ENCODE measurements at regions not wholly inside any gene's neighbourhood (a gene's known extent, or its start where the extent isn't known, plus 50 kb on each side); places are given as distances from the start of the nearest gene placed in this dataset.
"Not testable (repeated sequence)": the region's sequence is repeated elsewhere in the genome, so short reads cannot be mapped to it uniquely, and the experiment has no call there.

DNA sequence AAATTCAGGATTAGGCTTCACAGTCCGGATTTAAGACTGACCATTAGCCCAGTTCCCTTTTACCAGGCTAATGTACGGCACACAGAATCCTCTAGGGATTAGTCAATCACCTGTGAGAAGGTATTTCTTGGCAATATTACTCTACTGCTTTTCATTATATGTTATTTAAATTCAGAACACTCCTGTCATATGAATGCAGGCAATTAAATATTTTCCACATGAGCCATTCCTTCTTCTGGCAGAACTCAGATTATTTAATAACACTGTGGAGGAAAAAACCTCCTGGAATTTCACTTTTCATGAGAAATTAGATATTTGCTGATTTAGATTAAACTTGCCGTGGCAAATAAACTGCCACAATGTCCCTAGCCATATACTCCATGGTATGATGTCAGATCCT, 1357.5 kb upstream of the C9orf72 start:
- in situ Hi-C loops (cut with MboI; ENCODE audit: low sequenced_read_pairs): no loop called here

DNA sequence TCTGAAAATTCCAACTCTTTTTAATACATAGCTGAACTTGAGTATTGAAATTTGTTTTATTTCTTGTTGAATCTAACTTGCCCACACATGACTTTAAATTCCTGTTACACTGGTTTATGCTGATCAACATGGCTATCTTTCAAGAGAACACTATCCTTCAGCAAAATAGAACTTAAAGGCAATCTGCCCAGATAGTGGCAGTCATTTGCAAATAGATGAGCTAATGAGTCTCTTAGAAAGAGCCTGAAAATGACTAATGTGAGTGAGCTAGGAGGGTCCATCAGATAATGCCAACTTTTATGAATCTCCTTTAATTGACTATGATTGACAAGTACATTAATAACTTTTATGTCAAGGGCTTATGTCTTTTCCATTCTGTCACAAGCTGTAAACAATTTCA, 1360.8 kb upstream of the C9orf72 start:
- in situ Hi-C loops (cut with MboI; ENCODE audit: low sequenced_read_pairs): no loop called here

DNA sequence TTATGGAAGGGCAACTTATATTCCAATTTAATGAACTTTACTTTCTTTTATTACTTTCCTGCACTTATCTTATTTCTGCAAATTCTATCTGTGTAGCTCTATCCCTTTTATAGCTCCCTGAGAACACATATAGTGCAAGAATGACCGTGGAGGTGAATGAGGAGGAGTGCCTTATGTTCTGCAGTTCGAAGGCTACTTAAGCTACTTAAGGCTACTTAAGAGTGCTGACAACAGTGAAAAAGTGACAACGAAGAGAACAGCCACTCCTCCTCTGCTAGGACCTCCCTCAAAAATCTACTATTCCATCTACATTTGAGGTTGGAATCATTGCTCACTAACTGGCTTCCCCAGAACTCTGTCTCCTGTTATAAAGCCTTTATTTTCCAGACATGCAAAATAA, 1365.7 kb upstream of the C9orf72 start:
- in situ Hi-C loops (cut with MboI; ENCODE audit: low sequenced_read_pairs): no loop called here

DNA sequence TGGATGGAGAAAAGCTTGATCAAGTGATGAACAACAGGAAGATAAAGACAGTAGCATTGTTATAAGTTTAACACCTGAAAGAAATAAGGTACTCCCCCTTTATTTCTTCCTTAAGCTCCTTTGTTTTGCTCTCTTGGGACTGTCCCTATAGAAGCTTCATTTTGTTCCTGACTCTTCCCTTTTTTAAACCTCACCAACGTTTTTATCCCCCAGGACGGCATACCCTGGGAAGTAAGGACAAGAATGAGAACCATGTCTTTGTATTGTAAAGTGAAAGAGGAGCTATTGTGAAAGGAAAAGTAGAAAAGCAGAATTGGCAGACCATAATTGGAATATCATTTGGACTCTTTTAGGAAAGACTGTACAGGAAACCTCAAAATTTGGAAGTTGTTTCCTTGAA, 1368.6 kb upstream of the C9orf72 start:
- in situ Hi-C loops (cut with MboI; ENCODE audit: low sequenced_read_pairs): no loop called here

DNA sequence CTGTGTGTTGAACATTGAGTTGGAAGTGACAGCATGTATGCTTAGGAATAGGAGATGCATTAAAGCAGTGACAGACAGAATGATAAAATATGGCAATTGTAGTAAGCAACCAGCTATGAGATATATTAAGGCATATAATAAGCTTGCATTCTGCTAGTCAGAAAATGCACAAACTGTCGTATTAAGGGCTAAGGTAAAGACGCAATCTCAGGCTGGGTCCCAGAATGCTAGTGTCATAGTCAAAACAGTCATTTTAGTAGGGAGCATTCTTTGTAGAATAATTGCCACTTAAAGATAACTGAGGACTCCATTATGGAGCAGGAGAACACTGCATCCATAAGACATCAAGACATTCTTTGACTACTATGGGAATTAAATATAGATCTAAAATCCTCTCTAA, 1369.7 kb upstream of the C9orf72 start:
- in situ Hi-C loops (cut with MboI; ENCODE audit: low sequenced_read_pairs): no loop called here

DNA sequence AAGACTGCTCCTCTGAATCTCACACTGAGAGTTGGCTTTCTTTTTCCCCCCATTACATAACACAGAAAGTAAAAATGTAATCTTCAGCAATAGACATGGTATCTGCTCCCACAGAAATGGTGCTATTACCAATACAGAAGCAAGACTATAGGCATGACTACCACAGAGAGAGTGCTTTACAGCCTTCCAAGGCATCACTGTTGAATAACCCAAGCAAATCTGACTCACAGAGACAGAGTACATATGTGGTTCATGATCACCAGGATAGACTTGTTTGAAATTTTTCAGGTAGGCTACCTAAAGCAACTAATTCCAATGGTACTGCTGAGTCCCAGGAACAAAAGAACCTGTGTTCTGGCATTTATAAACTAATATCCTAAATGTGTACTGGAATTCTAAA, 1373.4 kb upstream of the C9orf72 start:
- in situ Hi-C loops (cut with MboI; ENCODE audit: low sequenced_read_pairs): no loop called here

DNA sequence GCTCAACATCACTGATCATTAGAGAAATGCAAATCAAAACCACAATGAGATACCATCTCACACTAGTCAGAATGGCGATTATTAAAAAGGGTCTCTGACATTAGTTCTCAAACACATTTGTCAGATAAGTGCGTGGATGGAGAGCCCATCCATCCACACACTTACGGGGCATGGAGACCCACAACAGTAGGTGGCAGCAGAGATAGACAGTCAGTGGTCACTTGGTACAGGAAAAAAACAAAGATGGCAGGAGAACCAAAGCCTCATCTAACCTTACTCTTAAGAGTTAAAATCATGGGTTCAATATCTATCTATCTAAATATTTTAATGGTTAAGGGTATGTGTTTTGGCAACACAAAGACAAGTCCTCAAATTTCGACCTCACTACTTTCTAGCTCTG, 1378.7 kb upstream of the C9orf72 start:
- in situ Hi-C loops (cut with MboI; ENCODE audit: low sequenced_read_pairs): no loop called here

DNA sequence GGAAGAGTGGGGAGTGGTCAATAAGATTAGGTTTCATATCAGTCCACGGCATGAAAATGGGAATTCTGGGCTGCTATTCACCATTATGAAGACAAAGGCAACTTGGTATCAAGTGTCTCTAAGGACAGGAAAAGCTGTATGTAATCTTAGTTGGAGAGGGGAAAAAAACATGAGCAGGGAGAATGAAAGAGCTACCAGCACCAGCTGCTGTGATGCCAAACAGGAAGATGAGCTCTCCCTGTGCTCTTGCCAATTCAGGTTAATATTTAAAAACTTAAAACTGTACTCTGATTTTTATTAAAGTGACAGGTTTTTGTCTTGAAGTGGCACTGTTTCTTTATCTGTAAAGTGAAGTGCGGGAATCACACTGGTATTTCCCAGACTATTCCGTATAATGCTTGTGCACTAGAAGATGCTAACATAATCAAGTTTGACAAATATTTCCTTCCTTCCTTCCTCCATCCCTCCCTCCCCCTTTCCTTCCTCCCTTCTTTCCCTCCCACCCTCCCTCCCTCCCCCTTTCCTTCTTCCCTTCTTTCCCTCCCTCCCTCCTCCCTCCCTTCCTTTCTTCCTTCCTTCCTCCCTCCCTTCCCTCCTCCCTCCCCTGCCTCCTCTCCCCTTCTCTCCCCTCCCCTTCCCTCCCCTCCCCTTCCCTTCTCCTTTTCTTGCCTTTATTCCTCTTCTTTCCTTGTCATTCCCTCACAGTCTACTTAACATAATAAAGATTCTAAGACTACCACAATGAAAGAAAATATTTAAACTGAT, 1383.0 kb upstream of the C9orf72 start:
- in situ Hi-C loops (cut with MboI; ENCODE audit: low sequenced_read_pairs): no loop called here

DNA sequence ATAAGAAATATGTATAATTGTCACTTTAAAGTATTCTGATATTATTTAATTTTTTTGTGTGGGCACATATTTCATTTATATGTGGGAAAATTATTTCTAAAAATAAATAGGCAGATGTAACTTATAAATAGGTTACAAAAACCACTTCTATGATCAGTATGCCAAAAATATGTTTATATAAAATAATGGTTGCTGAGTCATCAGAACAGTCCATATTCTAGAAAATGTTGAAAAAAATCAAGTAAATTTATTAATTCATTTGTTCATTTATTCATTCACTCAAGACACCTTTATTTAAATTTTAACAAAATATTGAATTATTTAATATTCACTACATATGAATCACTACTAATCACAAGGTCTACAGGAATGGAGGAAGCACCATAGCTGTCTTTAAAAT, 1387.3 kb upstream of the C9orf72 start:
- in situ Hi-C loops (cut with MboI; ENCODE audit: low sequenced_read_pairs): no loop called here

DNA sequence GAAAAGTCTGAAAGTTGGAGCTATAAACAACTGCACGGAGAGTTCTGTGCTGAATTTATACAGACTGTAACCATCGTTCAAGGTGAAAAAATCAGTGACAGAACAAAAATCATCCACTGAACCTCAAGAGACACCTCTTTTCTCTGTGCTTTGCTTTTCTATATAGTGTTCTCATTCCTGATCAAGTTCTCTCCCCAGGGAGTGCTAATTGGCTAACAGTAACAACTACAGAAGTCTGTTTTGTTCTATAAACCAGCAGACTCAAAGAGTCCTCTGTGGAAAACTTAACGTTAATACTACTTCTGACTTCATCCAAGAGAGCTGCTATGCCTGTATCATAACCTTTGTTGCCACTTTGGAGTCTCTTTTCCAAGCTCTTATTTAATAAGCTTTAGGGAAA, 1388.3 kb upstream of the C9orf72 start:
- in situ Hi-C loops (cut with MboI; ENCODE audit: low sequenced_read_pairs): no loop called here

DNA sequence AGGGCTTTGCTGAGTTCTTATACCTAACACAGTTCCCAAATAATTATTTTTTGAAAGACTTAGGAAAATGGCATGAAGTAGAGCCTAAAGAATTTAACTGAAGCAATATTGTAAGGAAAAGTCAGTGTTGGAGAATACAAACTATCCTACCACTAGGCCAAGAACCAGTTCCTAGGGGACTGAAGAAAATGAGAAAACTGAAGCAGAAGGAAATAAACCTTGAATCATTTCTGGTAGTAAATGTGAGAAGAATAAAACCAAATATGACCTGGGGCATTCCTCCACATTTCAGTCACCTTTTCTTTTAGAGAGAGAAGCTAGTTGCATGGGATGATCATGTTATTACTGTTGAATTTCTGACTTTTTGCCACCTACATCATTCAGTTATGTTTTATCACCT, 1393.9 kb upstream of the C9orf72 start:
- in situ Hi-C loops (cut with MboI; ENCODE audit: low sequenced_read_pairs): no loop called here

DNA sequence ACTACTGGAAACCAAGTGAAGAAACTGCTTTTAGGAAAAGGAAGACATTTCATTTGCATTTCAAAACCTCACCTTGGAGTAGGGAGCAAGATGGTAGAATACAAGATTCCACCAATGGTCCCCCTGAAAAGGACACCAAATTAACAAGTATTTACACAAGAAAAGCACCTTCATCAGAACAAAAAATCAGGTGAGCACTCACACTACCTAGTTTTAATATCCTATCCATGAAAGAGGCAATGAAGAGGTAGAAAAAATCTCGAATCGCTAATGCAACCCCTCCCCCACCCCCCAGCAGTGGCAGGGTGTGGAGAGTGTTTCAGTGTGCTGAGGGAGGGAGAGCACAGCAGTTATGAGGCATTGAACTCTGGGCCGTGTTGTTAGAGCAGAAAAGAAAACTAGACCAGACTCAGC, 1397.0 kb upstream of the C9orf72 start:
- in situ Hi-C loops (cut with MboI; ENCODE audit: low sequenced_read_pairs): no loop called here

DNA sequence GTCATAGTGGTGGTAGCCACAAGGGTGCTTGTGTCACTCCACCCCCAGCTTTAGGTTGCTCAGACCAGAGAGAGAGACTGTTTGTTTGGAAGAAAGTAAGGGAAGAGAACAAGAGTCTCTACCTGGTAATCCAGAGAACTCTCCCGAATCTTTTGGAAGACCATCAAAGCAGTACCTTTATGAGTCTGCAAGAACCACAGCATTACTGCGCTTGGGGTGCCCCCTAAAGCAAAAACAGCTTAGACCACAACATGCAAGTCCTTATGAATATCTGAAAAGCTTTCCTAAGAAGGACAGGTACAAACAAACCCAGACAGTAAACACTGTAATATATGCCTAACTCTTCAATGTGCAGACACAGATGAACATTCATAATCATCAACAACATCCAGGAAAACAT, 1398.6 kb upstream of the C9orf72 start:
- in situ Hi-C loops (cut with MboI; ENCODE audit: low sequenced_read_pairs): no loop called here

DNA sequence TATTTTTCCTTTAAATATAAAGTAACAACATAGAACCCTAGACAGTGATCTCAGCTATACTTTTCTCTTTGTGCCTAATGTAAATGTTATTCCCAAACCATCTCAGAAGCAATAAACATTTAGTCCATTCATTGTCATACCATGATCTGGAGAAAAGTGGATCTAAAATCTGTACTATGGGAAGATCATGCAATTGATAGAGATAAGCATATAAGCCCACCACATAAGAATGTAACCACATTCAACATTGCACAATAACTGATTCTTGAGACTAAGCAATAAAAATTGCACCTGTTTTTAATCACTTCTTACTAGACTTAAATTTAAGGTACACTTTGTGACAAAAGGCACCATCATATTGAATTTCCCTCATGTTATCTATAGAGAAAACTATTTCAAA, 1403.0 kb upstream of the C9orf72 start:
- in situ Hi-C loops (cut with MboI; ENCODE audit: low sequenced_read_pairs): no loop called here

DNA sequence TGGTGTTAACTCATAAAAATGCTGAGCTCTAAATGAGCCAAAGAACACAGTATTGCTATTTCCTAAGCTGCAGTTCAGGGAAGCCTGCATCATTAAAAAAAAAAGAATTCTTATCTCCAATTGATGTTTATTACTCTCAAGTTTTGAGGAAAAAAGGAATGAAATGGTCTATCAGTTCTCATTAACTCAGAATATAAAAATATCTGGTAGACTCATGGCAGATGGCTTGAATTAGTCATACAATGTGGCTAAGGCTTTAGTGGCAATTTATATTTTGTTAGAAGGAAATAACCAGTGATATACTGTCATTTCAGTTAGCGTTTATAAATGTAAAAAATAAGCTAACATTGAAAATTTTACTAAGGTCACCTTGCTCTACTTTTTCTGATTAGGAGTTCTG, 1403.4 kb upstream of the C9orf72 start:
- in situ Hi-C loops (cut with MboI; ENCODE audit: low sequenced_read_pairs): no loop called here

DNA sequence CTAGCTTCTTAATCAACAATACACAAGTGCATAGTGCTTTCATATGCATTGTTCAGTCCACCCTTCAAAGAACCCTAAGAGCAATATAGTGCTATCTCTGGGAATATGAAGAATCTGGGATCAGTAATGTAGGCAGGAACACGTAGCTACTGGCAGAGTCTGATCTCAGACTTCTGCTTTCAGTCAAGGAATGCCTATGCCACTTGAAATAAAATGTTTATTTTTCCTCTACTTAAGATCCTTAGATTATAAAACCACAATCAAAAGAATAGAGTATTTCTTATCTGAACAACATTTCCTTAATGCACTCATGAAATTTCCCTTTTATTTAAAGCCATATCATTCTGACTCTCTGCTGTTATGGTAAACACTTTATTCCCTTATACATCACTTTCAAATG, 1407.8 kb upstream of the C9orf72 start:
- in situ Hi-C loops (cut with MboI; ENCODE audit: low sequenced_read_pairs): no loop called here

DNA sequence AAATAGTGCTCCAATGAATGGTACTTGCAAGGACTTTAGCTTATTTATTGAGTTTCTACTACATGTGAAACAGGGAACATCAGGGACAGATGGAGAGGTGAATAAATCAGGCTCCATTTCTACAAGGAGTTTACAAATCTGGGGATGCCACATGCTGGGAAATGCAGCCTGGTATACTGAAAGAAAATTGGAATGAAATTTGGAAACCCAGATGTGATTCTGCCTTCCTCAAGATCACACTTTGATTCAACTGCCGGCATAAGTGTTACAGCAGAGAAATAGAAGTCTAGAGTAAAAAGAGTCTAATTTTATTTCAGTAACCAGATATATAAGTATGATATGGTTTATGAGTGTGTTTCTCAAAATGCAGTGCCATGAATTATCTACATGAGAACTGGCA, 1408.4 kb upstream of the C9orf72 start:
- in situ Hi-C loops (cut with MboI; ENCODE audit: low sequenced_read_pairs): no loop called here

DNA sequence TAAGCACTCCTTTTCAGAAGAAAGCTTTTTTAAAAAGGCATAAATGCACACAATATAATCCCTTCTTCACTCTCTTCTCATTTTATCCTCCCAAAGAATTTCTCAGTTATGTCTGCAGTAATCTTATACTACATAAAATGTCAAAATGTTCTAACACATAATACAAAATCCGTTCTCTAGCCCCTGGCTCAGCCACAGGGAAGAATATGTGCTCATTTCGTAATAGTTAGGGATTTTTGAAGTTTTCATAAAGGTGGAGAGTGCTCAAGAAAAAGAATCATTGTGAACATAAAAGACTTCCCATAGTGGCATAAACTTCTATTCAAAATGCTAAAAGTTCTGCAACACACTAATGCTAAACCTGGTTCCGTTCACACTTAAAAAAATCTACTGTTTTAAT, 1410.7 kb upstream of the C9orf72 start:
- in situ Hi-C loops (cut with MboI; ENCODE audit: low sequenced_read_pairs): no loop called here

DNA sequence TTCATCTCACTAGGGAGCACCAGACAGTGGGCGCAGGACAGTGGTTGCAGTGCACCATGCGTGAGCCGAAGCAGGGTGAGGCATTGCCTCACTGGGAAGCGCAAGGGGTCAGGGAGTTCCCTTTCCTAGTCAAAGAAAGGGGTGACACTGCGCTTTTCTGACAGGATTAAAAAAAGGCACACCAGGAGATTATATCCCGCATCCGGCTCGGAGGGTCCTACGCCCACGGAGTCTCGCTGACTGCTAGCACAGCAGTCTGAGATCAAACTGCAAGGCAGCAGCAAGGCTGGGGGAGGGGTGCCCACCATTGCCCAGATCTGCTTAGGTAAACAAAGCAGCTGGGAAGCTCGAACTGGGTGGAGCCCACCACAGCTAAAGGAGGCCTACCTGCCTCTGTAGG, 1416.7 kb upstream of the C9orf72 start:
- in situ Hi-C loops (cut with MboI; ENCODE audit: low sequenced_read_pairs): not testable (repeated sequence)

DNA sequence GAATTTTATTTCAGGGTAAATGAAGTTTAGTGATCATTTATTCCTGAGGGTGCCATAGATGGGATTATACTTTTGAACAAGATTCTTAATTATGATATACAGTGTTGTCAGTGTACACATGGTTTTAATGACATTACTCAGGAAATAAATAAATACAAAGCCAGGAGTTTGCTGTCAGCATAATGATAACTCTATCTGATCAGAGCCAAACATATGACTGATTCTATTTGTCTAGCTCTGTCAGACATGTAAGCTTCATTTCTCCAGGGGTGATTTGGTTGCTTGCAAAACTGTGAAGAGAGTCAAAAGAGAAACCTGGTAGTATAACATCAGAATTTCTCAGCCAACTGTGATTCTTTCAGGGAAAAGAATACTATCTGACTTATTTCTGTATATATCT, 1425.8 kb upstream of the C9orf72 start:
- in situ Hi-C loops (cut with MboI; ENCODE audit: low sequenced_read_pairs): no loop called here

DNA sequence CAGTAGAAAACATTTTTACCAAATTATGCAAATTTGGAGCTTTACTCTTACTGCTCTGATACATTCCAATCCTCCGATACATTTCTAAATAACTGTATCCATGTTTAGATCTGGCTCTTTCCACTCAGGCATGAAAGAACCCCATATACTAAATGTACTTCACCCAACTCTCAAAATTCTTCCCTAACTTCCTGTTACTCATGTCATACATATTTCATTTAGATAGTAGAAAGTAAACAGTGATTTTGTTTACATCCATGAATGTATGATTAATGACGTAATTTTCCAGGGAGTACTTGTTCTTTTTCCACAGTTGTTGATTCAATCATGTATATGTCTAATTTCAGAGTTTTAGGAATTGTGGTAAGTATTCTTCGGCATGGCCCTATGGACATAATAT, 1426.5 kb upstream of the C9orf72 start:
- in situ Hi-C loops (cut with MboI; ENCODE audit: low sequenced_read_pairs): no loop called here

DNA sequence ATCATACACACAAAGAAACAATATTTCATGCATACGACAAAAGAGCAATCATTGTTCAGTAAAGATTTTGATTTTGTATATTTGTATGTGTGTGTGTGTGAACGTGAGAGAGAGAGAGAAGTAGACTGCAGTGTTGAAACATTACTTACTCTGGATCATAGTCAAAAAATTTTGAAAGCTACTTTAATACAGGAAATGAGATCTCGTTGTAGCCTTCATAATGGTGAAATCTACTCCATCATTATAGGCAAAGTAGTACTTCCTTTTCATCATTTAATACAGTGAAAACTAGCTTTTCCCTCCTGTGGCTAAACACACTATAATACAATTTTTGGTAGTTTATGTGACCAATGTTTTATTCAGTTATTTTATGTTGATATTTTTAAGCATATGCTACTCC, 1427.7 kb upstream of the C9orf72 start:
- in situ Hi-C loops (cut with MboI; ENCODE audit: low sequenced_read_pairs): no loop called here

DNA sequence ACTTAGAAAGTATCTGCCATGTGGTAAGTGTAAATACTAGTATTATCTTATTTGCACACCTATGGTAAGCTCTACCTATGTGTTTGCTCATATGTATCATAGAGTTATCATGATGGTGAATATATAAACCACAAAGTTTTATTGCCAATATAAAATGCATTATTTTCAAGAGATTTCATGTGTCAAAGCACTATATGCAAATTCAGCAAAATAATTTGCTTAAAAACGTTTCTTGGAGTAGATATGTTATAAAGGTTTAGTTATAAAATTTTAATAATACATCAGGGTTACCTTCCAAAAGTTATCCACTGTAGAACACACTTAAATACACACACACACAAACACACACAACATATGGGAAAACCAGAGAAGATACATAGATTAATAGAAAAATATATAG, 1431.7 kb upstream of the C9orf72 start:
- in situ Hi-C loops (cut with MboI; ENCODE audit: low sequenced_read_pairs): no loop called here

Measured in HL-60/S4 (cell line).